SK-N-MC (cell line): ENCODE measurements at regions not wholly inside any gene's neighbourhood (a gene's known extent, or its start where the extent isn't known, plus 50 kb on each side); places are given as distances from the start of the nearest gene placed in this dataset.
"Not testable (repeated sequence)": the region's sequence is repeated elsewhere in the genome, so short reads cannot be mapped to it uniquely, and the experiment has no call there.

Source experiments
- DNase-seq: peaks from one replicate; pipeline ENCODE4 v3.0.0-alpha.2; 2011; ENCODE audit warnings: low read depth, low spot score
- H3K27ac ChIP-seq: fragments of 200-600 bp; sonication (generic); 2 replicates; pipeline ENCODE4 v1.5.1; 2016; ENCODE audit warnings: mixed run types
- H3K36me3 ChIP-seq: fragments of 200-600 bp; sonication (generic); 2 replicates; pipeline ENCODE4 v1.6.1; 2017; ENCODE audit warnings: antibody characterized with exemption, low read length, mixed read lengths; ENCODE audit not compliant: insufficient read depth
- H3K4me3 ChIP-seq: fragments of 200-600 bp; sonication (generic); 2 replicates; pipeline ENCODE4 v1.5.1; 2016
- H3K9ac ChIP-seq: fragments of 200-600 bp; sonication (generic); 2 replicates; pipeline ENCODE4 v1.8.0; 2017; ENCODE audit warnings: mixed run types, mixed read lengths; ENCODE audit not compliant: insufficient read length
- H3K9me3 ChIP-seq: fragments of 200-600 bp; sonication (generic); 2 replicates; pipeline ENCODE4 v1.6.1; 2017; ENCODE audit warnings: low read depth, mild to moderate bottlenecking, antibody characterized with exemption, low read length, moderate library complexity, mixed read lengths
- EZH2 ChIP-seq: fragments of 200-600 bp; sonication (generic); IDR thresholded peaks from one replicate; pipeline ENCODE4 v1.6.1; 2017; ENCODE audit warnings: antibody characterized with exemption
- FOXP2 ChIP-seq: optimal IDR thresholded peaks from 2 replicates; pipeline ENCODE3; 2011; ENCODE audit warnings: mild to moderate bottlenecking, moderate library complexity; ENCODE audit not compliant: insufficient read depth; ENCODE audit errors: extremely low read length, control extremely low read depth
- POLR2AphosphoS5 ChIP-seq: IDR thresholded peaks from 2 replicates; pipeline ENCODE4 v1.6.1; 2012; ENCODE audit warnings: mild to moderate bottlenecking, low read depth, low read length, borderline replicate concordance

- DNase-seq = no peak
- H3K9me3 ChIP-seq = no peaks in the 10 kb centered on the region
- no peak for TF ChIP-seq EZH2
- no peak for TF ChIP-seq POLR2AphosphoS5
- no peak for TF ChIP-seq FOXP2
- no peaks in the 10 kb centered on the region for H3K36me3 ChIP-seq
- no peak overlapping the region for H3K9ac ChIP-seq
- H3K4me3 ChIP-seq = no peak overlapping the region
- H3K27ac ChIP-seq = no peak overlapping the region
Measured at GRCh38 chr5:3331819-3332218, 263.8 kb upstream of the IRX1 start.

DNA sequence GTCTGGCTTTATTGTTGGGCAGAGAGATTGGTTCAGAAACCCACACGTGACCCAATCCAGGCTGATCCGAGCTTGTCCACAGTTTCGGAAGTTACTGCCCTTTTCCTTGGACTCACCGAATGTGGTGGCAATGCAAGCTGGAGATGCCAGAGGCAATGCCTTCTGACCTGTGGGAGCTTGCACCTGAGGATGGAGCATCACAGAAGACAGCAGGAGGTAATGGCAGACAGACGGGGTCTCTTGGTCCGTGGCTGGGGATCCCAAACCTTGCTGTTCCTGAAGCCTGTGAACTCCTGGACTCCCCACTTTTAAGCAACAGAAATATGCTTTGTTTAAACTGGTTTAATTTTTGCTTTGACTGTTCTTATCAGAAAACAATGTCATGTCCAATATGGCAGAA lies 265.2 kb upstream of the IRX1 start:
- Histone ChIP-seq H3K9me3 (no peaks in the 10 kb centered on the region), H3K36me3 (no peaks in the 10 kb centered on the region), H3K9ac (no peak overlapping the region), H3K27ac (no peak overlapping the region), H3K4me3 (no peak overlapping the region)
- no peak for TF ChIP-seq FOXP2
- no peak for TF ChIP-seq POLR2AphosphoS5
- no peak for TF ChIP-seq EZH2
- no peak for DNase-seq

- DNase-seq = no peak
- Histone ChIP-seq H3K4me3 (no peak overlapping the region), H3K27ac (no peak overlapping the region), H3K9me3 (no peaks in the 10 kb centered on the region), H3K36me3 (no peaks in the 10 kb centered on the region), H3K9ac (no peak overlapping the region)
- TF ChIP-seq EZH2 (no peak), POLR2AphosphoS5 (no peak), FOXP2 (no peak)
Measured at GRCh38 chr5:3329427-3329826, 266.2 kb upstream of the IRX1 start.

GRCh38 chr5:3326841-3327232 lies 268.8 kb upstream of the IRX1 start:
- no peak for TF ChIP-seq POLR2AphosphoS5
- TF ChIP-seq EZH2 = no peak
- no peak for TF ChIP-seq FOXP2
- no peaks in the 10 kb centered on the region for H3K36me3 ChIP-seq
- no peak overlapping the region for H3K4me3 ChIP-seq
- H3K27ac ChIP-seq = no peak overlapping the region
- no peak overlapping the region for H3K9ac ChIP-seq
- DNase-seq = no peak
- H3K9me3 ChIP-seq = no peaks in the 10 kb centered on the region

GRCh38 chr5:3325972-3326840 lies 269.4 kb upstream of the IRX1 start:
- Histone ChIP-seq H3K27ac (peak overlapping the region; percentile 97), H3K9ac (peak overlapping the region; percentile 59), H3K9me3 (no peaks in the 10 kb centered on the region), H3K4me3 (peak overlapping the region; percentile 64), H3K36me3 (no peaks in the 10 kb centered on the region)
- TF ChIP-seq EZH2 (no peak), FOXP2 (no peak), POLR2AphosphoS5 (no peak)
- peak; percentile 57 for DNase-seq

- TF ChIP-seq FOXP2 (no peak), POLR2AphosphoS5 (no peak), EZH2 (no peak)
- Histone ChIP-seq H3K4me3 (peak overlapping the region; percentile 64), H3K36me3 (no peaks in the 10 kb centered on the region), H3K9ac (peak overlapping the region; percentile 59), H3K9me3 (no peaks in the 10 kb centered on the region), H3K27ac (peak overlapping the region; percentile 97)
- DNase-seq = no peak
Measured at GRCh38 chr5:3325201-3325971, 270.2 kb upstream of the IRX1 start.

DNA sequence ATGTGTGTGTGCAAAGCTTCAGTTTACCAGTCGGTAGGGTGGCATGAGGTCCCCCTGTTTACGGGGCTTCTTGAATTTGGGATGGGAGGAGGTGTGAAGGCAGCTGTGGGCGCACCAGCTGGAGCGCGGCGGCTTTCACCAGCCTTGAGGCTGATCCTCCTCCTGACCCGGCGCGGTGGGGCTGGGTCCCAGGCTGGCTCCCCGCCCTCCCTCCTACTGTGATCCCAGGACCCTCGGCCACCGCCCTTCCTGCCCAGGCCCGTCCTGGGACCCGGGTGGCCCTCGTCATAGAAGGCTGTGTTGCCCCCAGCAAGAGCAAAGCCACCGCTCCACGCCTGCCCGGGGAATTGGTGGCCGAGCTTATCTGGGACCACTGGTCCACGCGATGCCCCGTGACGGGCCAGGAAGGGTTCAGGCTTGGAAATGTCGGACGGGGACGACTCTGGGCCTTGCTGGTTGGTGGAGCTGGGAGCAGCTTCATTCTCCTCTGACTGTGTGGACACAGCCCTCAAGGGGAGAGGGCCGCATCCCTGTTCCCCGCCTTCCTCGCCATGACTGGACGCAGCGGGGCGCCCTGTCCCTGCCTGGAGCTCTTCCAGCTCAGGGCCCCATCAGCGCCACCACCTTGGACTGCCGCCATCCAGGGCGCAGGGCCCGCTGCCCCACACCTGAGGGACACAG lies 271.1 kb upstream of the IRX1 start:
- no peak for DNase-seq
- Histone ChIP-seq H3K27ac (peak overlapping the region; percentile 97), H3K9me3 (no peaks in the 10 kb centered on the region), H3K36me3 (no peaks in the 10 kb centered on the region), H3K9ac (peak overlapping the region; percentile 59), H3K4me3 (peak overlapping the region; percentile 64)
- TF ChIP-seq POLR2AphosphoS5 (no peak), EZH2 (no peak)

GRCh38 chr5:3323966-3324365 lies 271.7 kb upstream of the IRX1 start:
- not testable (repeated sequence) for H3K9me3 ChIP-seq, H3K27ac ChIP-seq, DNase-seq, H3K9ac ChIP-seq, H3K36me3 ChIP-seq, H3K4me3 ChIP-seq
